OCI-M2 (cell line): ENCODE measurements at regions not wholly inside any gene's neighbourhood (a gene's known extent, or its start where the extent isn't known, plus 50 kb on each side); places are given as distances from the start of the nearest gene placed in this dataset.

Experiments
- DNase-seq: peaks from one replicate; lab custom pipeline; 2025; ENCODE audit not compliant: unreplicated experiment; lab: John Stamatoyannopoulos, UW

DNA sequence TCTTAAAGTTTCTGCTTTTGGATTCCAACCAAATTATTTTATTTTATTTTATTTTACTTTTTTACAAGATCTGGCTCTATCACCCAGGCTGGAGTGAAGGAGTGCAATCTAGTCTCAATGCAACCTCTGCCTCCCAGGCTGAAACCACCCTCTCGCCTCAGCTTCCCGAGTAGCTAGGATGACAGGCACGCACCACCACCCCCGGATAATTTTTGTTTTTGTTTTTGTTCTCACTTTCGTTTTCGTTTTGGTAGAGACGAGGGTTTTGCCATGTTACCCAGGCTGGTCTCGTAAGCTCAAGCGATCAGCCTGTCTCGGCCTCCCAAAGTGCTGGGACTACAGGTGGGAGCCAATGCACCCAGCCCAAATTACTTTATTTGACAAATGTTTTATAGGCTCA is 219.8 kb downstream of the ETS1 start:
- no peak for DNase-seq

DNA sequence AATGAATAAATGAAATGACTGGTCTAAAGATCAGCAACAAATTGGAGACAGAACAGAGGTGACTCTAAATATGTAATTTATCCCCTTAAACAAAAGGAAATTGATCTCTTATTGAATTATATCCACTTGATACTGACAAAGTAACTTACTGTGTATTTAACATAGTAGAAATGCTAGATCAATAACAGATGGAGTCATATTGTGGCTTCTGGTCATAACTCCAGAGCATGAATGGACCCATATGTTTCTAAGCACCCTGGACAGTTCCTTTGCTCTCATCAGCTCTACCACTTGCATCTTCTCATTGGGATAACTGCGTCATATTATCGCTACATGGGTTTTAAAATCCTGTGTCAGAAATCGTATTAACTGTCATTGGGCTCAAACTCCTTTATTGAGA is 222.3 kb downstream of the ETS1 start:
- DNase-seq, result no peak

DNA sequence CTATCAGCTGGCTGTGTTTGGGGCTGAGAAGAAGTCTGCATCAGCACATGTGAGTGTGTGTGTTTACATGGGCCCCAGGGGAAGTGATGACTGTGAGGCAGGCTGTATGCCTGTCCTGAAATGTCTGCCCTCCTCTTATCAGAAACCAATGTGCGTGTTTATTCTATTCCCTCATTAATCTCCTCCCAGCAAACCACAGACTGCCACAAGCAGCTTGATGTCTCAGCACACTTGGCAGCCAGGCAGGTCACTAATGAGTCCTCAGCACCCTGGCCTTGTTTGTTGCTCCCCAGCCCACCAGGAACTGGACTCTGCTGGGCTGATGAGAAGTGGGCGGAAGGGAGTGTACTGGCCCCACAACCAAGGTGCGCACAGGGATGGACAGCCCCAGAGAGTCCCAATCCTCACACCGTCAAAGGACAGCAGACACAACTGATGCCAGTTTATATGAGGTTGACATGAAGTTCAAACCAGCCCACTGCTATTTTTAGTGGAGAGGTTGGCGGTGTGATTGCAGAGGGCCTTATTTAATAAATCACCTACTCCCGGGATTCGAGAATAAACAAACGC is 225.8 kb downstream of the ETS1 start:
- no peak for DNase-seq

DNA sequence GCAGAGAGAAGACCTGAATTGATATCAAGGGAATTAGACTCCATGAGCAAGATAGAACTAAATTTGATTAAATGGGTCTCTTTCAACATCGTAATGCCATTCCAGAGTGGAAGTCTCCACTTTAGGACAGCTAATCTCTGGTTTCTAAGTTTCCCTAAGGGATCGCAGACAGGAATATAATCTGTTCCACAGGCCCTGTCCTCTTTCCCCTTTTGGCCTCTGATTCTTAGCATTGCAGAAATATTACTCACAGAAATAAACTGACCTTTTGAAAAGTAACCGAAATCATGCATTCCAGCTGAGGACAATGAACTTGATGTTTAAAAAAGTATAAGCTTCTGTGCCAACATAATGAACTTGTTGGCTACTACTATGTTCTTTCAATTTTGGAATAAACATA is 227.8 kb downstream of the ETS1 start:
- DNase-seq, result no peak

DNA sequence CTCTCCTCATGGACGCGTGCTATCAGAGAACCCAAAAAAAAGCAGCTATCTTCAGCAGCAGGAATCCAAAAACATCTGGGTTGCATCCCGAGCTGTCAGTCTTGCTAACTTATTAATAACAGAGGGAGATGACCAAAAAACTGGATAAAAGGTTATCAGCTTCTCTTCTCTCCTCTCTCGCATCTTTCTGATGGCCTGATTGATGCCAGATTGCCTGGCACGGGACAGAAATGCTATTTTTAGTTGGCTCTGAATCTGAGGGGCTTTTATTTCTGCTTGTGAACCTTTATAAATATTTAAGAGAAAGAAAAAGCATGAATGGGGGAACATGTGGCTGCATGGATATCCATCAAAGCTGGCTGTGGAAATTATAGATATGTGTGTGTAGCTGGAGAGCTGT is 230.3 kb downstream of the ETS1 start:
- no peak for DNase-seq

DNA sequence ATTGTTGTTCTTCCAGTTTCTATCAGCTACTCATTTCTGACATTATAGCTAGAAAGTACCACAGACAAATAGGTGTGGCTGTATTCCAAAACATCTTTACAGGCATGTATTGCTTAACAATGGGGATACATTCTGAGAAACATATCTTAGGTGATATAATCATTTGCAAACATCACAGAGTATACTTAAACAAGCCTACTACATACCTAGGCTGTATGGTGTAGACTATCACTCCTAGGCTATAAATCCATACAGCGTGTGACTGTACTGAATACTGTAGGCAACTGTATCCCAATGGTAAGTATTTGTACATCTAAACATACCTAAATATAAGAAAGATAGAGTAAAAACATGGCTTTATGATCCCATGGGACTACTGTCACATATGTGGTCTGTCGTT is 231.8 kb downstream of the ETS1 start:
- DNase-seq, result no peak

DNA sequence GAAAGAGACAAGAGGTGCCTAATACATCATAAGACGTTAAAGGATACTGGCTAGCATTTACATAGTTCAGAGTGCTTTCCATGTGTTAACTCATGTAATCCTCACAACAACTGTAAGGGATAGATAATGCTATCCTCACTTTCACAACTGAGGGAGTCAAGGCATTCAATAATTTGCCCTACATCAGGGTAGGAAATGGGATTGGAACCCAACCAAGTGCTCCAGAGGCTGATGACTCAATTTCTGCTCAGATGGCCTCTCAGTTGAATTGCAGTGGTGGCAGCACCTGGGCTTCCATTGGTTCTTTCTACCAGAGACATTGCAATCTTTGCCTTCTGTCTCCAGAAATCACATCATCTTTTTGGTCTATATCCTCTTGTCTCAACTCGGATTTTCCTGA is 232.9 kb downstream of the ETS1 start:
- no peak for DNase-seq

DNA sequence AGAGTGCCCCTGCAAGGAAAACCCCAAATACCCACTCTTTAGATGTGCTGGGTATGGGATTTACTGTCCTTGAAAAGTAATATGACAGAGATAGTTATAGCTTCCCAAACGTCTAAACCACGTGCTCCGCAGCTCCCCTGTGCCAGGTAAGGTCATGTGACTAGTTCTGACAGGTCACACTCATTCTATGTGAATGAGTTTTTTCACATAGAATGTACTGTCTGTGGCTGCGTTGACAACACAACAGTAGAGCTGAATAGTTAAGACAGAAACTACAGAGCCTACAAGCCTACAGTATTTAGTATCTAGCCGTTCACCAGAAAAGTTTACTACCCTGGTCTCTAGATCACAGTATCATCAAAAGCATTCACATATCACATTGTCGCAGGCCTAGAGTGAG is 236.2 kb downstream of the ETS1 start:
- DNase-seq, result no peak

GRCh38 chr11:128349650-128350299 is 237.6 kb downstream of the ETS1 start:
- DNase-seq, result no peak

- DNase-seq, result no peak
These were observed 240.6 kb downstream of the ETS1 start for GRCh38 chr11:128346804-128347203.

DNA sequence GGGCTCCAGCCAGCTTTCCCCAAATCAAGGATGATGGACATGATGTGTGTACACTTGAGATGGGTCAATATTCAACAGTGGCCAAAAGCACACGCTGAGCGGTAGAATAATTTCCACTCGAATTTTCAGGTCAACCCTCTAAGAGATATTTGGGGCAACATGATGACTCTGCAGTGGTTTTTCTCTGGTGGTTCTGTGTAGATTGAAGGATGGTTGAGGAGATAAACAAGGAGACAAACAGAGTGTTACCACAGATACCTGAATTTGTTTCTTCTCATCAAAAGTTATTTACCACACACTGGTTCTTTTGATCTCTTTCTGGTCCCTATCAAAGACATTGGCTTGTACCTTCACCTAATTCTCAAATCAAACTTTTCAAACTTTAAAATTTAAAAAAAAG is 242.0 kb downstream of the ETS1 start:
- no peak for DNase-seq

- DNase-seq, result no peak
These were observed 243.5 kb downstream of the ETS1 start for GRCh38 chr11:128343870-128344269.

DNA sequence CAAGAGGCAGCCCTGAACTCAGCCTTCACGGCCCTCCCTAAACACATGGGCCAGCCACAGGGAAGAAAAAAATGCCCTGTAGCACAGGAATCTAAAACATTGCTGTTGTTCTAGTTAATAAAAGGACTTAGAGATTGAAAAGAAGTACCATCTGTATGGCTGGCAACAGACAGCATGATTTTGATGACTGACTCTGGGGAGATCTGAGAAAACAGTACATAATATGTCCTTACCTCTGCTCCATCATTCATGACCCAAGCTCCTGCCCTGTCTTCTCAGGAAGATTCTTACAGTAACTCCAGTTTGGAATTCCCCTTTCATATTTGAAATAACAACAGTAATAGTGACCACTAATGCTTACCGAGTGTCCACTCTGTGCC is 244.2 kb downstream of the ETS1 start:
- no peak for DNase-seq

DNA sequence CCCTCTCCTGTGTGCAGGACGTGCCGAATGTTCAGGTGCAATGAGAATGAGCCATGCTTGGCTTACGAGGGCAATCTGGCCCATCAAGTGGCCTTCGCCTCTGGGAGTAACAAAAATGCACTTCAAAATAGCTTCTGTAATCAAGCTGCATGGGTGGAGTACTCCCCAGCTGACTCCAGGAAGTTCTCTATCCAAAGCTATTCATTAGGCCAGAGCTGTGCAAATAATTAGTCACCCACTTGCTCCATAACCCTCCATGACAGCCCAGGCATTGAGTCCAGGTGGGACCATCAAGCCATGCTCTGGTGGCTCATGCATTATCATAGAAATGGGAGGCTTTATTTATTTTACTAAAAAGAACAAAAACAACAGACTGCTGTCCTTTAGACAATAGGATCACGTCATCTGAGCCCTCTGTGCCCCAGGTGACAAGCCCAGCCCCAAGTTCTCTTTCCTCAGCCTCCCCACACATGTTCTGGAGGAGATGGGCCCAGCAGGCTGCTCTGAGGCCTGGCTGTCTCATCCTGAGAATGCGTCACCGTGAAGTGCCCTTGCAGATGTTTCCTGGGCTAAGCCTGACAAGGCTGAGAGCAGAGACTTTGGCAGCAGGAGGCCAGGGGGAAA is 244.7 kb downstream of the ETS1 start:
- DNase-seq, result no peak

GRCh38 chr11:128341280-128342248 is 245.8 kb downstream of the ETS1 start:
- no peak for DNase-seq

GRCh38 chr11:128339792-128340191 is 247.6 kb downstream of the ETS1 start:
- no peak for DNase-seq

DNA sequence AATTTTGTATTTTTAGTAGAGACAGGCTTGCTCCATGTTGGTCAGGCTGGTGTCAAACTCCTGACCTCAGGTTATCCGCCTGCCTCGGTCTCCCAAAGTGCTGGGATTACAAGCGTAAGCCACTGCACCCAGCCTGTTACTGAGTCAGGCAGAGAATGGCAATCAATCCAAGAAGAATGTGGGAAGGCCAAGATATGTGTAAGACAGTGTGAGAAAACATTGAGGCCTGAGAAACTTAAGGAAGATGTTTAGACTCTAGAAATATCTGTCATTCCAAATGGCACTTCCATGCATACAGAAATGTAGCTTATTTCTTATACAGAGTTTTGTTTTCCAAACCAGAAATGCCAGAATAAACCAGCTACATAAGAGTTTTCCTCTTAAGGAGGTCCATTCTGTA is 248.5 kb downstream of the ETS1 start:
- no peak for DNase-seq

DNA sequence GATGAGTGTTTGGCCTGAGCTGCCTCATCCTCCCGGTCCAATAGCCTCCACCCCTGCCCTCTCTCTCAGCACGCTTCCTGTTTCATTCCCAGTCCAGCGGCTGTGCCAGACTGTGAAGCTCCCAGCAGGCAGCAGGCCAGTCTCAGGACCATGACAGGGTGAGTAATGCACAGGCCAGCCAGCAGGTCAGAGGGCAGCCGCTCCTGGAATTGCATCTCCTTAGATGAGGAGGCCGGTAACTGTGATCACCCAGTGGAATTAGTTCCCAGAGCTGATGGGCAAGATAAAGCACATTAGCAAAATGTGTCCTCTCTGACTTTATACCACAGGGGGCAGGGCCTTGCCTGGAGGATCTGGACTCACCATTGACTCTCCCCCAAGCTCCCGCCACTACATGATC is 251.2 kb downstream of the ETS1 start:
- no peak for DNase-seq

DNA sequence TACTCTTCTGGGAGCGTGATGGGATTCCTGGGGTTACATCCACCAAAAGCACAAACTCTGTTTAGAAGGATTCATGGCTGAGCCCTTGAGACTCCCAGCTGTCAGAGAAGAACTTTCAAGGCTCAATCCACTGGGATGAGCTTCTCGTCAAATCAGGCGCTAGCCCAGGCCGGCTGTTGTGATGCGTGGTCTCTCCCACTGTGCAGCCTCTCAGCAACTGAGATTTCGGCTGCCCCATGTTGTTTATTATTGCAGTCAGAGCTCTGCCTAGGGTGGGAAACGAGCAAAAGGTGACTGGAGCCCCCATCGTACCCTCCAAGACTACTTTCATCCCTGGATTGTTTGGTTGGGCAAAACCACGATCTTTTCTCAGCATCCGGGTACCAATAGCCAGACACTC is 251.6 kb downstream of the ETS1 start:
- DNase-seq, result no peak

GRCh38 chr11:128334311-128335044 is 252.9 kb downstream of the ETS1 start:
- no peak for DNase-seq

- no peak for DNase-seq
These were observed 256.0 kb downstream of the ETS1 start for GRCh38 chr11:128331317-128331716.
